Panc1 (cell line): ENCODE measurements at regions not wholly inside any gene's neighbourhood (a gene's known extent, or its start where the extent isn't known, plus 50 kb on each side); places are given as distances from the start of the nearest gene placed in this dataset.

Experiments
- POLR2AphosphoS5 ChIP-seq: IDR thresholded peaks from 2 replicates; pipeline ENCODE4 v1.6.1; 2012; ENCODE audit warnings: mild to moderate bottlenecking, low read depth, low read length, moderate library complexity
- REST ChIP-seq, 2 experiments: IDR thresholded peaks; 2 replicates each; pipeline ENCODE4 v1.6.1; 2011 to 2012; ENCODE audit warnings: low read depth in 2 of 2, control low read depth in 1 of 2, low read length in 1 of 2, mild to moderate bottlenecking in 1 of 2, moderate library complexity in 1 of 2; ENCODE audit not compliant: insufficient read depth in 1 of 2
- SIN3A ChIP-seq: IDR thresholded peaks from 2 replicates; pipeline ENCODE4 v1.6.1; 2012; ENCODE audit warnings: low read depth, mild to moderate bottlenecking, low read length, moderate library complexity, borderline replicate concordance; ENCODE audit not compliant: insufficient read depth
- TCF7L2 ChIP-seq: IDR thresholded peaks from 2 replicates; pipeline ENCODE4 v1.6.1; 2011; ENCODE audit warnings: mild to moderate bottlenecking, low read depth, low read length, inconsistent platforms
- TF ChIP-seq, protein P1 (sequence below): fragments of 450-650 bp; IDR thresholded peaks from 2 replicates; pipeline ENCODE4 v1.5.1; 2017; ENCODE audit warnings: mild to moderate bottlenecking

- TF ChIP-seq, protein P1, sequence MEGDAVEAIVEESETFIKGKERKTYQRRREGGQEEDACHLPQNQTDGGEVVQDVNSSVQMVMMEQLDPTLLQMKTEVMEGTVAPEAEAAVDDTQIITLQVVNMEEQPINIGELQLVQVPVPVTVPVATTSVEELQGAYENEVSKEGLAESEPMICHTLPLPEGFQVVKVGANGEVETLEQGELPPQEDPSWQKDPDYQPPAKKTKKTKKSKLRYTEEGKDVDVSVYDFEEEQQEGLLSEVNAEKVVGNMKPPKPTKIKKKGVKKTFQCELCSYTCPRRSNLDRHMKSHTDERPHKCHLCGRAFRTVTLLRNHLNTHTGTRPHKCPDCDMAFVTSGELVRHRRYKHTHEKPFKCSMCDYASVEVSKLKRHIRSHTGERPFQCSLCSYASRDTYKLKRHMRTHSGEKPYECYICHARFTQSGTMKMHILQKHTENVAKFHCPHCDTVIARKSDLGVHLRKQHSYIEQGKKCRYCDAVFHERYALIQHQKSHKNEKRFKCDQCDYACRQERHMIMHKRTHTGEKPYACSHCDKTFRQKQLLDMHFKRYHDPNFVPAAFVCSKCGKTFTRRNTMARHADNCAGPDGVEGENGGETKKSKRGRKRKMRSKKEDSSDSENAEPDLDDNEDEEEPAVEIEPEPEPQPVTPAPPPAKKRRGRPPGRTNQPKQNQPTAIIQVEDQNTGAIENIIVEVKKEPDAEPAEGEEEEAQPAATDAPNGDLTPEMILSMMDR: no peak
- TF ChIP-seq POLR2AphosphoS5: no peak
- no peak for TF ChIP-seq REST (IDR thresholded peaks at IDR 0.05; ENCODE audit: insufficient read depth in 1 of 2, low read depth in 2 of 2, low read length in 1 of 2)
- no peak for TF ChIP-seq TCF7L2
- TF ChIP-seq SIN3A: no peak
These were observed 842.1 kb upstream of the SLC10A2 start for GRCh38 chr13:103908274-103908673.
